ENCODE measurements at regions not wholly inside any gene's neighbourhood (a gene's known extent, or its start where the extent isn't known, plus 50 kb on each side); places are given as distances from the start of the nearest gene placed in this dataset.

- no peak for DNase-seq
Measured at GRCh38 chr5:155872629-155873220, 454.2 kb upstream of the SGCD start.

- no peak for DNase-seq
Measured at GRCh38 chr5:155878991-155879575, 447.9 kb upstream of the SGCD start.

DNA sequence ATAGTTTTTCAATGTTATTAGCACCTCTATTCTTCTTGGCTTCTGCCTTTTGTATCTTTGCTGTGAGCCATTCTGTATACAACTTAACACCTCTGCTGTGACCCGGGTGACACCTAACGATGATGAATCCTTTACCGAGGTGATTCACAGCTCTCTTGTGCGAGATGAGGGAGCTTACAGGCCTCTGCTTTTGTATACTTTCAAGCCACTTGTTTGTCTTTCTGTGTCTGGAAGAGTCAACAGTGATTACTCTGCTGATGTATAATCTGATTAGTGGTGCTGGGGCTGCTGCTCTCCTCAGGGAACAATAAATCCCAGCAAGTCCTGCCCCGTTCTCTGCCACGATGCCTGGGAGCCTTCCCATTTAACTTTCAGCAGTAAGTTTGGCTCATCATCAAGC lies 442.9 kb upstream of the SGCD start:
- no peak for DNase-seq

DNA sequence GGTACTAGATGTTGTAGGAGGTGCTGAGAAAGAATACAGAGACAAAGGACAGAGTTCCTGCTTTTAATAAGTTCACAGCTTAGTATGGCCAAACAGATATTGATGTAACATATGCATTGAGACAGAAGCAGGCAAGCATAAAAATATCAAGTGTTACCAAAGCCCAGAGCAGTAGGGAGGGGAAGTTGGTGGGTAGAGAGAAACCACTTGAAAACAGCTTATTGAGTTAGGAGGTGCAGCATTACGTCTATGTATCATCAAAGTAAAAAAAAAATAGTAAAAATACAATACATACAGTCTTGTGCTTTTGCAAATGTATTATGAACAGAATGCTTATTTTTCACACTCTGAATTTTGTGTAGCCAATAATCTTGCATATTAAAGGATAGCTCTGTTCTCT lies 441.8 kb upstream of the SGCD start:
- no peak for DNase-seq

- no peak for DNase-seq
Measured at GRCh38 chr5:155886311-155887031, 440.5 kb upstream of the SGCD start.

DNA sequence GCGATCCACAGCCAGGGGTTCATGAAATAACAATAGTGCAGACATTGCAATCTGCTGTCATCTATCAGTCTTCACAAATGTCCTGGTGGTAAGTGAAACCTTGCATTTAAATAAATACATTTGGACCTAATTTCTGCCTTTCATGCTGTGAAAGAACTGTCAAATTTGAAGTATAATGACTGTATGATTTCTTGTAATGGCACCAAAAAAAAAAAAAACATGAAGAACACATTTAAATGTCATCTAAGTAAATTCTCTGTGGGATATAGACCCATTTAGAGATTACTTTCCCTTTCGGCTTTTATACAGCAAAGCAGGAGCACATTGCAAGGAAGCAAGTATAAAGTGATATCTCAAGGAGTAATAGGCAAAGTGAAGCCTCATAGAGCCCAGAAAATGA lies 431.5 kb upstream of the SGCD start:
- no peak for DNase-seq

GRCh38 chr5:155897761-155898160 lies 429.2 kb upstream of the SGCD start:
- DNase-seq: no peak

- no peak for DNase-seq
Measured at GRCh38 chr5:155898284-155898683, 428.7 kb upstream of the SGCD start.

GRCh38 chr5:155903791-155904190 lies 423.2 kb upstream of the SGCD start:
- no peak for DNase-seq

GRCh38 chr5:155905364-155905763 lies 421.6 kb upstream of the SGCD start:
- no peak for DNase-seq

- no peak for DNase-seq
Measured at GRCh38 chr5:155906046-155906445, 420.9 kb upstream of the SGCD start.

GRCh38 chr5:155908543-155908942 lies 418.4 kb upstream of the SGCD start:
- DNase-seq: no peak

- DNase-seq: no peak
Measured at GRCh38 chr5:155912291-155912690, 414.7 kb upstream of the SGCD start.

DNA sequence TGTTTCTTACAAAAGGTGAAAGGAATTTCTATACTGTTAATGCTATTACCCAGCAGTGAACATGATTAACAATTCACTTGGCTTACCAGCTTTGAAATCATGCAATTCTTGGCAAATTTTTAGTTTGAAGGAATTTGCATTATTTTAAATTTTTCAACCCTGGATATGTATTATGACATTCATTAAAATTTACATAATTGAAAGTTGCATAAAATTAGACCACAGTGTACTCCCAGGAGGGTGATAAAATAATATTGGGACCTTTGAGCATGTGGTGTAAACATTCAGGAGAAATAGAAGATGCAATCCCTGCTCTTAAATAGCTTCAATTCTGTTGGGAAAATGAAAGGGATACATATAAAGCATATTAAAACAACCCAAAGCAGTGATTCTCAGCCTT lies 412.2 kb upstream of the SGCD start:
- DNase-seq: no peak

DNA sequence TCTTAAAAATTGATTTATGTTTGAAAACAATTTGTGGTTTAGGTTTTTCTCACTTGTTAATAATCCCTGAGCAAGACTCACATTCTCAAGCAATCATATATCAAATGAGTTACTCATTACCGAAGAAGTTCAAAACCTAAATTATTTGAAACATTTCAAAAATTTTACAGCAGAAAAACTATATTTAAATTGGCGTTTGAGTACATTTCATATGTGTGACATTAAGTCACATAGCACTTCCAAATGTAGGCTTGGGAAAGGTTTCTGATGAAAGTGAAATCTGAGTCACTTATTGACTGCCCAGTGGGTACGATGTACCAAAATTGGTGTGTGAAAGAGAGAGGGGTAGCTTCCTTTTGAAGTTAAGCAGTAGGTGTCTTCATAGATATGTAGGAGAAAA lies 411.4 kb upstream of the SGCD start:
- no peak for DNase-seq

- DNase-seq: no peak
Measured at GRCh38 chr5:155919126-155919525, 407.8 kb upstream of the SGCD start.

GRCh38 chr5:155919725-155920124 lies 407.2 kb upstream of the SGCD start:
- no peak for DNase-seq

DNA sequence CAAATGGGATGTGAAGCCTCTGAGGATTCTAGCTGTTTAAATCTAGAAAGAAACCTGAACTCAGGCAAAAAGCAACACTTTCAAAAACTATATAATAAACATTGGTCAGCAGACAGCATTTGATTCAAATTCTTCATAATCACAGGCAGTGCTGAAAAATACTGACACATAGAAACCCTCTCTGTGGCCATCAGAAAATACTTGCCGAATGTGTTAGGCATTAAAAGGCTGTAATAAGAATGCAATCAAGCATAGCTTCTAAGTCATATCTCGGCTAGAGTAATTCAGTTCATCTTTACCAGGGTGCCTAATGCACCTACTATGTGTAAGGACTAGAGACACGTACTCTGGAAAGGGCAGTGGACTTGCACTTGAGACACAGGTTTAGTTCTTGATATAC lies 405.3 kb upstream of the SGCD start:
- DNase-seq: no peak

DNA sequence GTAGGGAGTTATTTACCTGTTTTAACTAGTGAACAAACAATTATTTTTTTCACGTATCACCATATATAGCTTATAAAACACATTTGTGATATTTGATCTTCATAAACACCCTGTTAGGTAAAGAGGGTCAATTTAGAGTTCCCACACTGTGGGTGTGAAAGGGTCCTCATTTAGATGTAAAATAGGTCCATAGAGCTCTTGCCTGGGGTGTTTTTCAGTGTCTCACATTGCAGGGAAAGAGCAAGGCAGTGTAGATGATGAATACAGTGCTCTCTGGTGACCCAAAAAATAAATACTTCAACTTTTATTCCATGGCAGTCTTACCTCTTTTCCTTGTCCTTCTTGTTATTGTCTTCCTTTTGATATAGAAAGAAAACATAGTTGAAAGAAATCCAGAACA lies 403.2 kb upstream of the SGCD start:
- DNase-seq: no peak

DNA sequence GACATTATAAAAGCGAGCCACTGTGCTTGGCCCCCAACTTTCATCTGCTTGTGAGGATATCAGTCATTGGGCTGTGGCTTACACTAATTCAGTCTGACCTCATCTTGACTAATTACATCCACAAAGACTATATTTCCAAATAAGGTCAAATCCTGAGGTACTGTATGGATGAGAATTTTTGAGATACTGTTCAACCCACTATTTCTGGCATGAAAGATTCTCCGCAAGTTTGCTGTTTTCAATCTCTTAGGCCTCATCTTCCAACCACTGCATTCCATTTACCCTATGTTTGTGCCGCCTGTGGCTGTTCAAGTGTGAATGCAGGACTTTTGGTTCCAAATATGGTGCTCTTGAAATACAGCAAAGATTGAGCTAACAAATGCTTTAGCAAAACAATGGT lies 400.9 kb upstream of the SGCD start:
- no peak for DNase-seq

DNA sequence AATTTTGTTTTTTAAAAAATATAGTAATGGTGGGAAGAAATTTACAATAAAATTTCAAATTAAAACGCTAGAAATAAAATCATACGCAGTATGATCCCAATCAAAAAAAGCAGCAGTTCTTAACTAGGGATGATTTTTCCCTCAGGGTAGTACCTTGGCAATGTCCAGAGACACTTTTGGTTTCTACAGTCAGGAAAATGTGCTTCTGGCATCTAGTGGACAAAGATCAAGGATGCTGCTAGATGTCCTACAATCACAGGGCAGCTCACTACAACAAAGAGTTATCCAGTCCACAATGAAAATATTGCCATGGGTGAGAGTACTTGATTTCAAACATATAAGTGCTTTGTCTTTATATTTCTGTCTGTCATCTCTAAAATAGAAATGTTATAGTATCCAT lies 400.2 kb upstream of the SGCD start:
- DNase-seq: no peak

- DNase-seq: no peak
Measured at GRCh38 chr5:155929112-155929511, 397.9 kb upstream of the SGCD start.

DNA sequence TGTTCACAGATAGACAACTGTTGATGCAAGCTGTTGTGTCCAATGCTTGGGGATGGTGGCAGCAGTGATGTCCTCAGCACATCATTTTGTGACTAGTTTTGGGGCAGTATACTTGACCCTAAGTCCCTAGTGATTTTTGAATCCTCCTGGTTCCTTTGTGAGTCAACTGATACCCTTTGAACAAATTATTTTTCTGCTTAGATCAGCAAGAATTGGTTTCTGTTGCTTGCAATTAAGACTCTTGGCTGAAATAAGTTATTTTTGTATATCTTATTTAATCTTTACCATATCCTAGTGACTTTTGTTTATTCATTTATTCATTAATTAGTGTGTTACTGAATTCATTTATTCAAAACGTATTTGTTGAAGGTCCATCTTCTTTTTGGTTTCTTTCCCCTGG lies 392.0 kb upstream of the SGCD start:
- DNase-seq: no peak

DNA sequence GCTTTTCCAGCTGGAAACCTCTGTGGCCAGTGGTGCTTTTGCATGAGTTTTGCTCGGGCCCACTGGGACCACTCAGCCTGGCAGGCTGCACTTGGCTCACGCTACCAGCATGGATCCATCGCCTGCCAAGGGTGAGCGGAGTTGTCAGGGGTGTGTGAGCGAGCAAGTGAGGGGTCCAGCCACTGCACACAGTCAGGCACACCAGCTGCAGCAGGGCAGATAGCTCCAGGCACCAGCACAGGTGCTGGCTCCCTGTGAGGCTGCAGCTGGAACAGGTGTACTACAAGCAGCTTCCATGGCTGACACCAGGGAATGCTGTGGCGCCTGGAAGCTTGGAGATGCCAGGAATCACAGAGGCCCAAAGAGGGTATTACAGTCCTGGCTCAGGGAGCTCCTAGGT lies 391.2 kb upstream of the SGCD start:
- no peak for DNase-seq
